ENCODE measurements at regions not wholly inside any gene's neighbourhood (a gene's known extent, or its start where the extent isn't known, plus 50 kb on each side); places are given as distances from the start of the nearest gene placed in this dataset.

DNA sequence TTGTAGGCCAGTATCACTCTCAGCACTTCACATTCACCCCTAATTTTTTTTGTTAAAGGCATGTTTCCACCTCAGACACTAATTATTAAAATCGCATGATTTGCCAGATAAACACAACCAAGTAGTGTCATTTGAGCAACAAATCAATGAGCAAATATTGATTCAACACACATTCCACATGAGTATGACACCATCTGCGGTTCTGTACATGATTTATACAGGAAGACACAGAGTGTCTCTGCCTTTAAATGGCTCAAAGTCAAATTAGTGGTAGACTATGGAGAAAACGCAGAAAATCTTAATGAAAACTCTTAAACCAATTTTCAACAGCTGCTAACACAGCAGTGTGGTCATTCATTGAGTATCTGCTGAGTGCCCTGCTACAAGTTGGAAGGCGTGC is 300.2 kb downstream of the SOX4 start:
- TF ChIP-seq EZH2 (IDR thresholded peaks at IDR 0.05; ENCODE audit: insufficient read depth, low read length) = no peak
- TF ChIP-seq, protein P1, sequence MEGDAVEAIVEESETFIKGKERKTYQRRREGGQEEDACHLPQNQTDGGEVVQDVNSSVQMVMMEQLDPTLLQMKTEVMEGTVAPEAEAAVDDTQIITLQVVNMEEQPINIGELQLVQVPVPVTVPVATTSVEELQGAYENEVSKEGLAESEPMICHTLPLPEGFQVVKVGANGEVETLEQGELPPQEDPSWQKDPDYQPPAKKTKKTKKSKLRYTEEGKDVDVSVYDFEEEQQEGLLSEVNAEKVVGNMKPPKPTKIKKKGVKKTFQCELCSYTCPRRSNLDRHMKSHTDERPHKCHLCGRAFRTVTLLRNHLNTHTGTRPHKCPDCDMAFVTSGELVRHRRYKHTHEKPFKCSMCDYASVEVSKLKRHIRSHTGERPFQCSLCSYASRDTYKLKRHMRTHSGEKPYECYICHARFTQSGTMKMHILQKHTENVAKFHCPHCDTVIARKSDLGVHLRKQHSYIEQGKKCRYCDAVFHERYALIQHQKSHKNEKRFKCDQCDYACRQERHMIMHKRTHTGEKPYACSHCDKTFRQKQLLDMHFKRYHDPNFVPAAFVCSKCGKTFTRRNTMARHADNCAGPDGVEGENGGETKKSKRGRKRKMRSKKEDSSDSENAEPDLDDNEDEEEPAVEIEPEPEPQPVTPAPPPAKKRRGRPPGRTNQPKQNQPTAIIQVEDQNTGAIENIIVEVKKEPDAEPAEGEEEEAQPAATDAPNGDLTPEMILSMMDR (IDR thresholded peaks at IDR 0.05; ENCODE audit: insufficient read depth, low read depth, low read length) = no peak
